ENCODE measurements at regions not wholly inside any gene's neighbourhood (a gene's known extent, or its start where the extent isn't known, plus 50 kb on each side); places are given as distances from the start of the nearest gene placed in this dataset.
A peak's percentile ranks its signal among the peaks of the same experiment; 100 is the strongest.
"Not testable (repeated sequence)": the region's sequence is repeated elsewhere in the genome, so short reads cannot be mapped to it uniquely, and the experiment has no call there.

DNA sequence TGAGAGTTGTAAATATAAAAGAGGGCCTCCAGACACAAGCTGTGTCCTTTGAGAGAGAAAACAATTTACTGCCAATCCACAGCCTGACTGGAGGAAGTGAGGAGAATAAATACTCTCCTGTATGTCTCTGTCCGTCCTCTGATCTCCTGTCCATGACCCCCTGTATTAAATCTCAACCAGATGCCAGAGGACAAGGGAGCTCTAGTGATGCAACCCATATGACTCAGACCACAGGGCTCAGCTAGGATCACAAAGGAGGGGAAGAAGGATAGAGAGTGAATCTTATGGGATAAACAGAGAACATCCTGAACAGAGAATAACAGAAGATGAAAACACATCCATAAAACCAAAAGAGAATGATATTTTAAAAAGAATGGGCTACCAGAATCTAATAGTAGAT, 482.6 kb downstream of the PLOD2 start:
- Mint-ChIP-seq H3K36me3 (no peaks in the 10 kb centered on the region), H3K27ac (no peak overlapping the region), H3K9me3 (no peaks in the 10 kb centered on the region)
- no peak for ATAC-seq
- DNase-seq (ENCODE audit: low spot score in 2 of 2), result no peak

DNA sequence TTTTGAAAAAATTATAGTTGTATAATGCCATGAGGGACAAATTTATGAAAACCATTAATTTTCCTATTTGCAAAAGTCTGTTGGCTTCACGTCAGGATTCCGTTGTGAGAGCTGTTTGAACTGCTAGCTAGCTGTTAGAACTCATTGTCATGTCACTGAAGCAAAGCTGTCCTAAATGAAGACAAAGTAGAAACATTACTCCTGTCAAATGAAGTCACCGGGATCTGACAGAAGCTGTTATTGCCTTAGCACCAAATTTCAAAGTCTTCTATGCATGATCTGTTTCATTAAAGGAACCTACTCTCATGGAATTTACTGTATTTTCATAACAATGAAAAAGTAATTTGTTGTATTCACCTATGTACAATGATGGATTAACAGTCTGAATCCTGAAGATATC, 479.8 kb downstream of the PLOD2 start:
- H3K27ac Mint-ChIP-seq, result no peak overlapping the region
- DNase-seq (ENCODE audit: low spot score in 2 of 2), result no peak
- no peaks in the 10 kb centered on the region for H3K9me3 Mint-ChIP-seq
- no peaks in the 10 kb centered on the region for H3K36me3 Mint-ChIP-seq
- ATAC-seq, result no peak

DNA sequence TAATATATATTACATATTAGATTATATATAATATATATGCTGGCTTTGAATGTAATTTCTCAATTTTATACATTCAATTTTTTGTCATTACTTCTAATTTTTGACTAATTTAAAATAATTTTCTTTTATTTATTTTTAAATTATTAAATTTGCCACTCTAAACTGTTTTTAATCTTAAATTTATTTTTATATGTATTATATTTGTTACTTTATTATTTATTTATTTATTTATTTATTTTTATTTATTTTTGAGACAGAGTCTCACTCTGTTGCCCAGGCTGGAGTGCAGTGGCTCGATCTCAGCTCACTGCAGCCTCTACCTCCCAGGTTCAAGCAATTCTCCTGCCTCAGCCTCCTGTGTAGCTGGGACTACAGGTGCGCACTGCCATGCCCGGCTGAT, 473.0 kb downstream of the PLOD2 start:
- not testable (repeated sequence) for DNase-seq (ENCODE audit: low spot score in 2 of 2); H3K36me3 Mint-ChIP-seq; H3K27ac Mint-ChIP-seq; H3K9me3 Mint-ChIP-seq; ATAC-seq

DNA sequence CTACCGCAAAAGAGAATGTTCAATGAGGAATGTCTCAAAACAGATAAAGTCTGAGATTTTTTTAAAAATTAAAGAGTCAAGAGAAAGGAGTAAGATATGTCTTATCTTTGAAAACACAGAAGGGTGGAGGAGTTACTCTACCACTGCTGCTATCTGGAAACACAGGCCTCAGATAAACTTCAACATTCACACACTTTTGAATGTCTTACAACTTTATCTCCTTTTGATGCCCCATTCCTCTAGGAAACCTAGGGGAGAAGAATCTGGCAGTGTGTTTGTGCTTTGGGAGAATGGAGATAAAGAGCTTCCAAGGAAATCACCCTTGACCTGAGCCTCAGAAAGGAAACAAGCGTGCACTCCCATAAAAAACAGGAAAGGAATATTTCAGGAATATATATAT, 468.2 kb downstream of the PLOD2 start:
- DNase-seq (ENCODE audit: low spot score in 2 of 2) (no peak), ATAC-seq (no peak)
- no peaks in the 10 kb centered on the region for H3K9me3 Mint-ChIP-seq
- H3K36me3 Mint-ChIP-seq, result no peaks in the 10 kb centered on the region
- no peak overlapping the region for H3K27ac Mint-ChIP-seq

DNA sequence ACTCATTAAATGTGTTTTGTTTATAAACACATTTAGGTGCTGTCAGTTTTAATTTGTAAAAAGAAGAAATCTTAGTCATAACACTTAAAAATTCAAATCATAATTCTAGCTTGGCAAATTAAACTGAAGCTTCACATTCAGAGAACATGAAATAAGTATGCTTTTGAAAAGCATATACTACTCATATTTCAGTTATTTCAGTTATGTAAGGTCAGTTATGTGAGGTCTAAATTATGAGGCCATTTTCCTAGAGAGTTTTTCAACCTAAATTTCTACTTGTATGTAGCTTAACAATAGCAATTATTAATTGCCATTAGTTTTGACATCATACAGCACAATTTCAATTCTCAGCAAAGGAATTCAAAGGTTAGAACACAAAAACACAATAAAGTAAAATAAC, 465.0 kb downstream of the PLOD2 start:
- no peak for ATAC-seq
- Mint-ChIP-seq H3K27ac (no peak overlapping the region), H3K36me3 (no peaks in the 10 kb centered on the region), H3K9me3 (peaks cover 0 to 4% of the 10 kb centered on the region in 2 donors)
- DNase-seq (ENCODE audit: low spot score in 2 of 2), result no peak

DNA sequence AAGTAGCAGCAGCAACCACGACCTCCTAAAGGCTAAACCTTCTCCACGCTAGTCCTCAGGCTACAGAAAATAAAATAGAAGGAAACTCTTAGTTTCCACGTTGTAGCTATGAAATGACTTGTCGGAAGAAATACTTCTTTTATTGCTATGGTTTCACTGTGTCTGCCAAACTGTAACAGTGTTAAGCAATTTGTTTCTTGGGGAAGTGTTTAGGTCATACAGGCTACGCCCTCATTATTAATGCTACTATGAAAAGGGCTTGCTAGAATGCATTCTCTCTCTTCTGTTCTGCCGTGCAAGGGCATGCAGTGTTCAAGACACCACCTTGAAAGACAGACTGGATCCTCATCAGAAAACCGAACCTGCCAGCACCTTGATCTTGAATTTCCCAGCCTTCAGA, 462.7 kb downstream of the PLOD2 start:
- no peak for ATAC-seq

DNA sequence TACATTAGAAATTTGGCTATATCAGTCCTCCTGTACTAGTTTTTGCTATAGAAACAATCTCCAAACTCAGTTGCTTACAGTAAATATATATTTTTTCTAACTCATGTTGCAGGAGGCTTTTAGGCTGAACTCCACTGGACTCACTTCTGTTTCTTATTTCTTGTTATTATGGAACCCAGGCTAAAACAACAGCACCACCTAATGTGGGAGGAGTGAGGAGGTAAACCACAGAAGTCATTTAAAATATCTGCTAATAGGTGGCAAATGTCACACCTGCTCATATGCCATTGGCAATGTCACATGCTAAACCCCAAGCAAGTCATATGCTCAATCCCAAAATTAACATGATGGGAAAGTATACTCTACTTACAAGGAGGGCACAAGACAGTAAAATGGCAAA, 462.2 kb downstream of the PLOD2 start:
- Mint-ChIP-seq H3K9me3 (peaks cover 0 to 4% of the 10 kb centered on the region in 2 donors), H3K27ac (no peak overlapping the region), H3K36me3 (no peaks in the 10 kb centered on the region)
- DNase-seq (ENCODE audit: low spot score in 2 of 2) (no peak), ATAC-seq (no peak)

More for the DNA sequence above, 462.7 kb downstream of the PLOD2 start:
- peaks cover 0 to 4% of the 10 kb centered on the region in 2 donors for H3K9me3 Mint-ChIP-seq
- H3K36me3 Mint-ChIP-seq, result no peaks in the 10 kb centered on the region
- no peak overlapping the region for H3K27ac Mint-ChIP-seq
- DNase-seq (ENCODE audit: low spot score in 2 of 2), result no peak

DNA sequence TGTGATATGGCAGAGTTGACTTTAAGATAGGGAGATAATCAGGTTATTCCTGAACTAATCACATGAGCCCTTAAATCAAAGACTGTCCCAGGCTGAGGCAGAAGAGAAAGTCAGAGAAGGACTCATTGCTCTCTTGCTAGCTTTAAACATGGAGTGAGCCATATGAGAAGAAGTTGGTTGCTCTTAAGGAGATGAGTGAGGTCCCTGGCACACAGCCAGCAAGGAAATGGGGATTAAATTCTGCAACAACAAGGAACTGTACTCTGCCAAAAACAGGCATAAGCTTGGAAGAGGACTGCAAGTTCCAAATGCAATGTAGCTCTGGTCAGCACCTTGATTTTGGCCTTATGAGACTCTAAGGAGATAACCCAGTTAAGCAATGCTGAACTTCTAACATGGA, 457.0 kb downstream of the PLOD2 start:
- no peaks in the 10 kb centered on the region for H3K36me3 Mint-ChIP-seq
- no peak overlapping the region for H3K27ac Mint-ChIP-seq
- DNase-seq (ENCODE audit: low spot score in 2 of 2) (no peak), ATAC-seq (no peak)
- H3K9me3 Mint-ChIP-seq, result peaks cover 0 to under 1% of the 10 kb centered on the region in 2 donors

DNA sequence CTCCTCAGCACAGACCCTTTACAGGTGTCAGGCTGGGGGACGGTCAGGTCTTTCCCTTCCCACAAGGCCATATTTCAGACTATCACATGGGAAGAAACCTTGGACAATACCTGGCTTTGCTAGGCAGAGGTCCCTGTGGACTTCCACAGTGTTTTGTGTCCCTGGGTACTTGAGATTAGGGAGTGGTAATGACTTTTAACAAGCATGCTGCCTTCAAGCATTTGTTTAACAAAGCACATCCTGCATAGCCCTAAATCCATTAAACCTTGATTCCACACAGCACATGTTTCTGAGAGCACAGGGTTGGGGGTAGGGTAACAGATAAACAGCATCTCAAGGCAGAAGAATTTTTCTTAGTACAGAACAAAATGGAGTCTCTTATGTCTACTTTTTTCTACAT, 451.2 kb downstream of the PLOD2 start:
- not testable (repeated sequence) for H3K27ac Mint-ChIP-seq
- peaks cover 11 to 12% of the 10 kb centered on the region in 2 donors for H3K9me3 Mint-ChIP-seq

DNA sequence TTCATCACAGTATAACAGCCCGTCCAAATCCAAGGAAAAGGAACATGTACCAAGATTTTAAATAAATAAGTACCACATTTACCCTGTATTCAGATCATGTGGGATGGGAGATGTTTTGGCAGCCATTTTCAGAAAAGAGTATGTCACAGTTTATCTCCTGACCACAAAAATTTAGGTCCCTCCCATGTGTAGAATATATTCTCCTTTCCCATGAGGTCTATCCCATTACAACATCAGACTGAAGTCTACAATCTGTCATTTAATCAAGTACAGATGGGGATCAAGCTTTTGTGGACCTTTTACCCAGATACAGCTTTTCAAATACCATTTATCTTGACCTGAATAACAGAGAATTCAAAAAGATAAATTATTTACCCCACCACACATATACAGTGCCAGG, 444.5 kb downstream of the PLOD2 start:
- no peak for ATAC-seq
- H3K9me3 Mint-ChIP-seq, result peaks cover 7 to 8% of the 10 kb centered on the region in 2 donors
- DNase-seq (ENCODE audit: low spot score in 2 of 2), result no peak
- no peaks in the 10 kb centered on the region for H3K36me3 Mint-ChIP-seq
- H3K27ac Mint-ChIP-seq, result no peak overlapping the region

More for the DNA sequence above, 451.2 kb downstream of the PLOD2 start:
- not testable (repeated sequence) for H3K36me3 Mint-ChIP-seq; DNase-seq (ENCODE audit: low spot score in 2 of 2); ATAC-seq

DNA sequence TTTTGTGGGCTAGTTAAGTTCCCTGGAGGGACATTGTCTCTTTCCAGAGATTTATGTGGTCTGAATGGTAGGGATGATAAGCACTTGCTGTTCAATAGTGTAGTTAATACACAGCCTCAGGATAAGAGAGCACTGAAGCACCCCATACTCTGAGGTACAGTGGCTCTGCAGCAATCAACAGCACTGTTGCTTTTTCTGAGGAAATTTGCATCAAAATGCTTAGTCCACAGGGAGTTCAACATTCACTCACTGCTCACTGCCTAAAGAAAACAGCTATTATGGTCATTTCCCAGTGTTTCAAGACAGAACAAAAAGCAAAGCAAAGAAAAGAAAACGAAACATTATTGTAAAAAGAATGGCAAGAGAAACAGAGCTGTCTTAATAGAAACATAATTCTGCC, 441.9 kb downstream of the PLOD2 start:
- peak in 1 of 2 donors; percentile 61 for ATAC-seq
- no peak overlapping the region for H3K27ac Mint-ChIP-seq
- H3K36me3 Mint-ChIP-seq, result no peaks in the 10 kb centered on the region
- peaks cover 0 to 8% of the 10 kb centered on the region in 2 donors for H3K9me3 Mint-ChIP-seq
- no peak for DNase-seq (ENCODE audit: low spot score in 2 of 2)

DNA sequence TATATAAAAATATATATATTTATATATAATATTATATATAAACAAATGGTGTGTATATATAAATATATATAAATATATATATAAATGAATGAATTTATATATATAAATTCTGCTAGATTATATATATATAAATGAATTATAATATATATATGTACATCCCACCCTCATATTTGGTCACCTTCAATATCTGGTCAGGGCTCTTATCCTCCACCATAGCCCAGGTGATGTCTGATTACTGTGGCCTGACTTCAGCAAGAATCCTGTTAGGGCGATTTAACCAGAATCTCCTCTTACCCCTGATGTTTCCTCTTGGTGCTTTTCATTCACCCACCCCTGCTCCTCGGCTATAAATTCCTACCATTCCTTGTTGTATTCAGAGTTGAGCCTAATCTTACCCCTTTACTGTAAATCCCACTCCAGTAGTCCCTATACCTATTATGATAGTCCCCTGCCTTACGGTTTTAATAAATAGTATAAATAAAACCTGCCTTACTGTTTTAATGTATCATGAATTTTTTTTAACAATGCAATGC, 439.6 kb downstream of the PLOD2 start:
- no peaks in the 10 kb centered on the region for H3K36me3 Mint-ChIP-seq
- ATAC-seq (peak; percentile 49 to 61), DNase-seq (ENCODE audit: low spot score in 2 of 2) (no peak)
- no peak overlapping the region for H3K27ac Mint-ChIP-seq
- peaks cover 0 to 11% of the 10 kb centered on the region in 2 donors for H3K9me3 Mint-ChIP-seq

DNA sequence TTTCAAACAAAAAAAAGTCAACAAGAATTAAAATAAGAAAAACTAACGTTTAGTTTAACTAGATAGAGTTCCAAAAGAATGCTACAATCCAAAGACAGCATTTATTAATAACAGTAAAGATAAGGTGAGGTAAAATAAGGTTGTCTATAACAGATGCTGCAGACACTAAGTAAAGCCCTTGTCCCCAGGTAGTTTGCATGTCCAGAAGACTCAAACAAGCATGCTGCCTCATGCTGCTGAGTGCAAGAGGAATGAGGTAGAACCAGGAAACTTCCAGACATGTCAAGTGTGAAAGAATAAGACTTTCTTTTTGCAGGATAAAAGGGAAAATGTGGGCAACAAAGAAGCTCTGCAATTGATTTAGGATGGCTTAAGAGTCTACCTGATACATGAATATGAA, 439.2 kb downstream of the PLOD2 start:
- Mint-ChIP-seq H3K36me3 (no peaks in the 10 kb centered on the region), H3K9me3 (peaks cover 0 to 16% of the 10 kb centered on the region in 2 donors), H3K27ac (no peak overlapping the region)
- DNase-seq (ENCODE audit: low spot score in 2 of 2) (no peak), ATAC-seq (peak; percentile 48 to 62)

DNA sequence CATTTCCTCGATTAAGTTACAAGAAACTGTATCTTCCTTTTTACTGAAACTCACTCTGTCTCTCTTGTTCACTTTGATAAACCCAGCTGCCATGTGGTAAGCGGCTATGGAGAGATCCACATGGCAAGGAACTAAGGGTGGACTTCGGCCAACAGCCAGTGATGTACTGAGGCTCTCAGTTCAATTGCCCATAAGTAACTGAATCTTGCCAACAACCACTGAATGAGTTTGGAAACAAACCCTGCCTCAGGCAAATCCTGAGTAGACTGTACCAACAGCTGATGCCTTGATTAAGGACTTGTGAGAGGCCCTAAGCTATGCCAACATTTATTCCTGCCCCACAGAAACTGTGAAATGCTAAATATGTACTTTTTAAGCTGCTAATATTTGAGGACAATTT, 433.5 kb downstream of the PLOD2 start:
- H3K9me3 Mint-ChIP-seq, result peaks cover 12 to 29% of the 10 kb centered on the region in 2 donors
- ATAC-seq (no peak), DNase-seq (ENCODE audit: low spot score in 2 of 2) (no peak)
- no peaks in the 10 kb centered on the region for H3K36me3 Mint-ChIP-seq
- no peak overlapping the region for H3K27ac Mint-ChIP-seq

DNA sequence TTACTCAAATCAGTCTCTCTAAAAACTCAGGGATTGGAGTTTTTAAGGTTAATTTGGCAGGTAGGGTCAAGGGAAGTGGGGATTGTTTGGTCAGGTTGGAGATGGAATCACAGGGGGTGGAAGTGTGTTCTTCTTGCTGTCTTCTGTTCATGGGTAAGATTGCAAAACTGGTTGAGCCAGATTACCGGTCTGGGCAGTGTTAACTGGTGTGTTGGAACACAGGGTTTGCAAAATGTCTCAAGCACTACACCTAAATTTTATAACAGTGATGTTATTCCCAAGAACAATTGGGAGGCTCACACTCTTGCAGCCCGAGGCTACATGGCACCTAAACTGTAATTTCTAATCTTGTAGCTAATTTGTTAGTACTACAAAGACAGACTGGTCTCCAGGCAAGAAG, 425.4 kb downstream of the PLOD2 start:
- peaks cover 4 to 11% of the 10 kb centered on the region in 2 donors for H3K9me3 Mint-ChIP-seq
- no peaks in the 10 kb centered on the region for H3K36me3 Mint-ChIP-seq
- H3K27ac Mint-ChIP-seq, result no peak overlapping the region
- no peak for DNase-seq (ENCODE audit: low spot score in 2 of 2)
- no peak for ATAC-seq

DNA sequence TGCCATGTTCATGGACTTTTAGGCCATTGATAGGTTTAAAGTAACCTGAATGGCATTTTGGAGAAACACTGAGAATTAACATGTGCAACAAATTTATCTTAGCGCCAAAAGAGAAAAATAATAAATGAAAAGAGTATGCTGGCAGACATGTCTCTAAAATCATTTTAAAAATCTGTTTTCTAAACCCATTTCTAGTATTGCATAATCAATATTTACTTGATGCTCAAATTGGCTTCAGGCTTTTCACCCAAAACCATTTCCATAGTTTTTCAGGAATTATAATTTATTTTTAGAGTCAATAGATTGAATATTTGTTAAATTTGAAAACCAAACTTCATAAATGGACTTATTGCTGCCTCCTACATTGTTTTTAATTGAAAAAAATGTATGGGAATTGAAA, 423.0 kb downstream of the PLOD2 start:
- H3K36me3 Mint-ChIP-seq, result no peaks in the 10 kb centered on the region
- no peak for DNase-seq (ENCODE audit: low spot score in 2 of 2)
- no peak overlapping the region for H3K27ac Mint-ChIP-seq
- ATAC-seq, result no peak
- peaks cover 0 to 9% of the 10 kb centered on the region in 2 donors for H3K9me3 Mint-ChIP-seq

DNA sequence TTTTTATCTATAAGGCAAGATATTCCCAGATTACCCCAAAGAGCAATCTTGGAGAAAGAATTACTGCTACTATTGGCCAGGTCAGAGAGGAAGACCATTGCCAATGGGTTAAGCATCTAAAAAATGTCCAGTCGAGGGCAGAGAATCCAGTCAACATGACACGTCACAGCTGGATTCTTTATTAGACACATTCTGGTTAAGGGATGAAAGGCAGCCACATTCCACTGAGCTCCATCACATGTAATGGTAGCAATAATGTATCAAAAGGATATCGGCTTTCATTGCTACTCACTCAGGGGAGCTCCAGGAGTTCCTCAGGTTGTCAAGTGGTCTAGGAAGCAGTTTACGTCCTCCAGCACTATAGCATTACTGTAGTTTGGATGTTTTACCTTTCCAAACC, 421.1 kb downstream of the PLOD2 start:
- peaks cover 0 to 13% of the 10 kb centered on the region in 2 donors for H3K9me3 Mint-ChIP-seq

DNA sequence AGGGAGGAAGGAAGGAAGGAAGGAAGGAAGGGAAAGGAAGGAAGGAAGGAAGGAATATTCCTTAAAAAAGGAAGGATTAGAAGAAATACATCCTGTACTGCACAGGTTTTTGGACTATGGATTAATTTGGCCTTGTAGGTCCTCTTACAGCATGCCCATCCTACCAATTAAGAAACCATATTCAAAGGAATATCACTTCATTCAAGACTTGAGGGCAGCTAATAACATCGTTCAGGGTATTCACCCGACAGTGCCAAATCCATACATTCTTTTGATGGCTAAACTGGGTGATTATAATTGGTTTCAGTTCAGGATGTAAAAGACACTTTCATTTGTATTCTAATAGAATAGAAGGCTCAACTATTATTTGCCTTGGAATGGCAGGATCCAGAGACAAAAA, 410.3 kb downstream of the PLOD2 start:
- ATAC-seq, result no peak
- Mint-ChIP-seq H3K27ac (no peak overlapping the region), H3K36me3 (no peaks in the 10 kb centered on the region), H3K9me3 (peaks cover 5 to 16% of the 10 kb centered on the region in 2 donors)
- DNase-seq (ENCODE audit: low spot score in 2 of 2), result no peak

More for the DNA sequence above, 421.1 kb downstream of the PLOD2 start:
- Mint-ChIP-seq H3K27ac (no peak overlapping the region), H3K36me3 (no peaks in the 10 kb centered on the region)
- DNase-seq (ENCODE audit: low spot score in 2 of 2), result no peak
- no peak for ATAC-seq

DNA sequence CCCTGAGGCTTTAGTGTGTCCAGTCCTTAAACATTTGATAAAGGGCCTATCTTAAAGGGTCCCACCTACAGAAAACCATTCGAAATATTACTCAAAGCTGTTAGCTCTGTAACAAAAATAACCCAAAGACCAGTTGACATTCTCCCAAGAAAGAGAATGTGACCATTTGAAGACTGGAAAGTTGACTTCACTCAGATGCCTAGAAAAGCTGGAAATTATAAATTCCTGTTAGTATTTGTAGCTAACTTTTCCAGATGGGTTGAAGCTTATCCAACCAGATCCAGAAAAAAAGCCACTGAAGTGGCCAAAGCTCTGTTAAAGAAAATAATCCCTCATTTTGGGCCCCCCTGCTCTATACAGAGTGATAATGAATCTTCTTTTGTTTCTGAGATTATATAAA, 408.4 kb downstream of the PLOD2 start:
- no peak for DNase-seq (ENCODE audit: low spot score in 2 of 2)
- H3K36me3 Mint-ChIP-seq, result no peaks in the 10 kb centered on the region
- no peak overlapping the region for H3K27ac Mint-ChIP-seq
- H3K9me3 Mint-ChIP-seq, result peaks cover 1 to 12% of the 10 kb centered on the region in 2 donors
- ATAC-seq, result no peak

All from activated naive CD4-positive, alpha-beta T cell treated with anti-CD3 and anti-CD28 coated beads, Interleukin-2, amount 50 U/mL, for 72 hours (primary cell).